Epidermal melanocyte (primary cell): ENCODE measurements at regions not wholly inside any gene's neighbourhood (a gene's known extent, or its start where the extent isn't known, plus 50 kb on each side); places are given as distances from the start of the nearest gene placed in this dataset.

Source experiments
- DNase-seq: peaks from one replicate; pipeline ENCODE4 v3.0.0; 2011; ENCODE audit warnings: low spot score; ENCODE audit not compliant: insufficient read length

DNA sequence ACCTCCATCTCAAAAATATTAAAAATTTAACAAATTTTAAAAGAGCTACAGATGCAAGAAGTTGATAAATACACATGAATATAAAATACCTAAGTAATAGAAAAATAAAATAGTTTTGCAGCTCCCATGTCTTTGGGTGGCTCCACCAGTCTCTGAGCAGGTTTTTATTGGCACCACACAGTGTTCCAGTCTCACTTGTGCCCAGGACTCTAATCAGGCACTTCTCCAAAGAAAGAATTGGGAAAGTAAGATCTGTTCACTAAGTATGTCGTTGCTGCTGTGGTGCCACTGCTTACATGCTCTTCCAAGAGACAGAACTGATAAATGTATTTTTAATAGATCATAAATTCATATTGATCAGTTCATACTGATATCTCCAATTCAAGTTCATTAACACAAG lies 92.5 kb upstream of the ABI3BP start:
- DNase-seq, result no peak

DNA sequence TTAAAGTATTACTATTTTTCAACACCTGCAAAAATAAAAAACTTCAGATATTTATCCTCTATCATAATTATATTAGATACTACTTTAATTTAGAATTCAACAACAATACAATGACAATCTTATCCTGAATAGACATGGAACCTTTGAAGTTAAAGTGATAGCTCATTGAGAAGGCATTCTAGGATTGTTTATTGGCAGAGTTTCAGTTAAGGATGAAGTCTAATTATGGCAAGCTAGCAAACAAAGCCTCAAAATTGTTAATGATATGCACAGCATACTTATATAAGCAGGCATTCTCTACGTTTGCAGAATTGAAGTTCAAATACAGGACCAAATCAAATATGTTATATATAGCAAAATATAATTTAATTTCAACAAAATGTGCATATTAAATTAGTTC lies 91.2 kb upstream of the ABI3BP start:
- DNase-seq, result no peak

DNA sequence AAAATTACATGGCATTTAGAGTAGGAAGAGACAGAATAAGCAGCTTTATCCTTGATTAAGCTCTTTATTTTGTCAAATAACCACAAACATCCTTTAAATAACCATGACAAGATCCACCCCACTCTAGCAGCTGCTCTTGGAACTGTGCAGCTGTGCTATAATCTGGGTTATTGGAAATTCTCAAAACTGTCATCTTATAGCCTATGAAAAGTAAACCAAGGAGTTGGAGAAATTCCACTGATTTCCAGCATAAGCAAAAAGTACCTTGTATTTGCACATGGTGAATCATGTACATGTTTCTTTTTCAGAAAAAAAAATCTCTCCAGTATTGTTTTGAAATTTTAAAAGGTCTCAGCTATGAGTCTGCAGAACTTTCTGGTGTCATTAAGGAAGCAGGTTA lies 88.8 kb upstream of the ABI3BP start:
- no peak for DNase-seq

DNA sequence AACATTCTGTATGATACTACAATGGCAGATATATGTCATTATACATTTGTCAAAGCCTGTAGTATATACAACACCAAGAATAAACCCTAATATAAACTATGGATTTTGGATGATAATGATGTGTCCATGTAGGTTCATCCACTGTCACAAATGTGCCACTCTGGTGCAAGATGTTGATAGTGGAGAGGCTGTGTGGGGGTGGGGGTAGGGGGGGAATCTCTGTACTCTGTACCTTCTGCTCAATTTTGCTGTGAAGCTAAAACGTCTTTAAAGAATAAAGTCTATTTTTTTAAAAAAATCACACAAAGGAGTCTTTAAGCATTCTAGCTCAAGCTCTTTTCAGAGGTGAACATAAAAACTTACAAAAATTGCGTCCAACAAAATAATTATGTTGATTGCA lies 88.2 kb upstream of the ABI3BP start:
- DNase-seq, result no peak

DNA sequence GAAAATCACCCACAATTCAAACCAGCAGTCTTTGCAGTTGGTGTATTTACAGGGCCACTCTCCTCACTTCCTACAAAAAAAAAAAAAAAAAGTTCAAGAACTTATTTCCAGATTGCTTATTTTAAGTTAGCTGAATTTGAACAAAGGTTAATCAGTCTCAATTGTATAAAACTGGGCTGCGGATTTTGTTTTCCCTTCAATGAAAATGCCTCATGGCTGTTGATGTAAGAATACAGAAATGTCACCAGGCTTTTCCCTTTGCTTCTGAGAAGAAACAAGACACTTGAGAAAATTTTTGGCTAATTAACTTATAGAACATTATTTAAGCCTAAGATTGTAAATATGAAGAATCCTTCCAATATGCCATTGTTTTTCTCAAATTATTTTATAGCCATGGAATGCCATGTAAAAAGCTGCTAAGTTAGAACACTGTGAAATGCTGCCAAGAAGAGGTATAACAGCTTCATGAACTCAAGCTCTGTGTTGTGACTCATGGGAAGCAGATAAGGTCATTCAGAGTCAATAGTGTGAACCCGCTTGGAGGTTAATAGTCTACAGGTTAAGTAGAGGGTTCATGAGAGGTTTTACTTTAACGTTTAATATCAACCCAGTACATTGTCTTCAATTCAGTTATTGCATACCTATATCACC lies 84.3 kb upstream of the ABI3BP start:
- no peak for DNase-seq

DNA sequence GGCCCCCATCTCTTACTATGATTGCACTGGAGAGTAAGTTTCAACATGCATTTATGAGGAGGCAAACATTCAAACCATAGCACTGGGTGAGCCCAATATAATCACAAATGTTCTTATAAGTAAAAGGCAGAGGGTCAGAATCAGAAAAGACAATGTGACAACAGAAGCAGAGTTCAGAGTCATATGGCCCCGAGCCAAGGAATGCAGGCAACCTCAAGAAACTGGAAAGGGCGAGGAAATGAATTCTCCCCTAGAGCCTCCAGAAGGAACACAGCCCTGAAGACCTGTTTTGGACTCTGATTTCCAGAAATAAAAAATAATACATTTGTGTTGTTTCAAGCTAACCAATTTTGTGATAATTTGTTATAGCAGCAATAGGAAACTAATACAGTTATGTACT lies 81.3 kb upstream of the ABI3BP start:
- no peak for DNase-seq

DNA sequence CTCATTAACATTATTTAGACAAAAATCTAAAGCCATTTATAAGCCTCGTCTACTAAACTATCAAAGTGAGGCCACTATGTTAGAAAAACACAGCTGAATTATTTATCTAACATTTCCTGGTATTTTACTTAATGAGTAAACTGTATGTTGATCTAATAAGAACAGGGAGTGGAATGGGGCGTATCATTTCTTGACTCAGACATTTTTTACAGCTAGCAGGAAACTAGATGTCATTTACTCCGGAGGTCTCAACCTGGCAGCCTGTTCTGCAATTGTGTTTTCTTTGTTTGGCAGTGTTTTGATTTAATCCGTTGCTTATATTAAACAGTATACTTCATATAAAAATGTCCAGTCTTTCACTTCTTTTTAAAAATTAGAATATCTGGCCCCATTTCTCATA lies 79.1 kb upstream of the ABI3BP start:
- no peak for DNase-seq

DNA sequence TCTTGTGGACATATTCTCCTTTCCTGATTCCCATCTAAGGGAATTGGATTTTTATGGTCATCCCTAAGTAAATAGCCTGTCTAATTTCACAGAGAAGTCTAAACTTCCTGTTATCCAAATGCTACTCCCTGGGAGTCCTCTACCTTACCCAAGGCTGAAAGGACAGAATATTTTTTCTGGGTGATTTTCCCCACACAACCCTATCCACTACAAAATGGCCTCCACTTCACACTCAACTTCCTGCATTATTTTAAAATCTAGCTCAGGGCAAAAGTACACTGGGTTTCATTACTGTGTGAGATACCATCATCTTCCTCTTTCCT lies 77.5 kb upstream of the ABI3BP start:
- DNase-seq, result no peak

DNA sequence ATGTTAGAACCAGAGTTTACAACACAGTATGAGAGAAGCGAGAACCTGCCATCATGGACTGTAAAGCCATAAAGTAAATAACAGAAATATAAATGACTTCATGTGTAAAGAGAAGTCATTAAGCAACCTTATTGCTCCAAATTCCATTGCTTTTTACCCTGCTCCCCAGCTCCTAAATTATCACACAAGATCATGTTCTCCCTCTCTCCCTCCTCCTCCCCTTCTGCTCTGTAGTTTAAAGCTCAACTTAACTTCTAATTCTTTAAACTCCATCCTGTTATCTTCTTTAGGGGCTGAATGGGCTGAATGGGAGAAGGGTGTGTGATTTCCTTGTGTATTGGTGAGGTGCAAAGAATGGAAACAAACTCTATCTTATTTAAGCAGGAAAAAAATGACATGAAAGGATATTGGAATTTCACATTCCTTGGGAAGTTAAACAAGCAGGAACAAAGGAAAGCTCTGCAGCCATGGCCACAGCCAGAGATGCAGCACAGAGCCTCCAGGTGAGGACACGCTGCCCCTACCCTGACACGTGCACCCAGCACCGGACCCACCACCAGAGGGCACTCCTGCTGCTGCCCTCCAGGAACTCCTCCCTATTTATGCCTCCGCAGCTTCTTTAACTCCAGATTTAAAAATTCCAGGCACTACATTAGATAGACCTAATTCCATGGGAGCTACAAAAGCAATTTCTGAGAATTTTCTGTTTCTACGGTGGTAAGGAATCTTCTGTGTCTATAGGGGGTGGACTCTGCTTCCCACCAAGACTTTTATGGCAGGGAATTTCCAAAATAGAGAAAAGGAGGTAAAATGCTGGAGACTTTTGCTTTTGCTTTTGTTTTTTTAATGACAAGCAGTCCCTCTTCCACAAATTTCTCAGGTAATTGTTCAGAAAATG lies 76.9 kb upstream of the ABI3BP start:
- no peak for DNase-seq

DNA sequence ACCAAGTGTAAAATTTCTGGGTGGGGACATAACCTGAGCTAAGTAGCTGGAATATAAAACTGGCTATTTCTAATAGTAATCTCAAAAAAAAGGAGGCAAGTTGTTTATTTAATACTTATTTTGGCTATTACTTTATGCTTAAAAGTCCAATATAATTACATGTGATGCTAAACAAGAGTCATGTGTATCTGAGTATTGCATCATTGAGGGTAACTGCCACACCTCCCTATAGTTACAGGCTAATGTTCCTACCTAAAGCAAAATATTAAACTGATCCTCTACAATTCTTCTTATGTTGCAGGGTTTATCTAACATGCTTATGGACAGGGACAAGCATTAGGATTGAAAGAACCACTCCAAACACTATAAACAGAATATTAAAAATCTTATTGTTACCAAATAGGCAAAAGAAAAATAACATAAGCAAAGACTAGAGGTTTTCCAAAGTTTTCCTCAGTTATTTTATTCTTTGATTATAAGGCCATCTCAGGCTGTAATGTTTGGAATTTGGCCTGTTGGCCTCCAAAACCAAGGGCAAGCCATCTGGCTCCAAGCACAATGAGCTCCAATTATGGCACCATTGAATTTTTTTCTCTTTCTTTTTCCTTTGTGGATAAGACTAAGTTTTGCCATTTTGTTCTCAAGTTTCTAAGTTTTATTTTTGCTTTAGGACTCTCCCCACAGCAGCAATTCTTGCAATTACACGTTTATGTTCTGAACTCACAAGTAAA lies 75.8 kb upstream of the ABI3BP start:
- DNase-seq, result no peak

DNA sequence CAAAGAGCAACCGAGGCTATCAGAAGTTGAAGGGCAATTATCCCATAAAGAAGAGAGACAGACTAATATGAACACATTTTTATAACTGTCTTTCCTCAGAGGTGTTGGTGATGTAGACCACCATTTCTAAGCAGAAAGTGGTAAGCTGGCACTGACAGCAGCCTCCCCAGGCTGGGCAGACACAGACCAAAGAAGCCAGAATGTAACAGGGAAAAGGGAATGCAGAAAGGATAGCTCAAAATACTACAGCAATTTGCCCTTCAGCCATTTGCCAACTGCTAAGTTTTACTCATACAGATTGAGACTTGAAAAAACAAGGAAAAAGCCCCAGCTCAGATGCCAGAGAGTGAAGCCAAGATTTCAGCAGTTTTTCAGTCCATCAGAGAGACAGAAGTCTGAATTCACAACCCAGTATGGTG lies 73.5 kb upstream of the ABI3BP start:
- DNase-seq, result peak; percentile 21

DNA sequence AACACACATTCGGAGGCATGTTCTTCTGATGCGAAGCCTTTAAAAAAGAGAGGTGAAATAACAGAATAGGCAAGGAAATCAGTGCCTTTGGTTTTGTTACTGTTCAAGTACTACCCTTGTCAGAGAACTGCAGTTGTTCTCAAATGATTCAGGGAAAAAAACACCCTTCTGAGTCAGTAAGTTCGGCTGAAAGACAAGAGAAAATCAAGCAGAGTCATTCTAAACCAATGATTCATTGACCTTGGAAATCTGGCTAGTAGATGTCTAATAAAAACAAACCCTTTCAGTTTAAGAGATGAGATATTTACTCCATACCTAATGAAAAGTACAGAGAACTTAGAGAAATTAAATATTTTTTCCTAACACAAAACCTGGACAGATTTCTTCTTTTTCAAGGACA lies 72.7 kb upstream of the ABI3BP start:
- no peak for DNase-seq

DNA sequence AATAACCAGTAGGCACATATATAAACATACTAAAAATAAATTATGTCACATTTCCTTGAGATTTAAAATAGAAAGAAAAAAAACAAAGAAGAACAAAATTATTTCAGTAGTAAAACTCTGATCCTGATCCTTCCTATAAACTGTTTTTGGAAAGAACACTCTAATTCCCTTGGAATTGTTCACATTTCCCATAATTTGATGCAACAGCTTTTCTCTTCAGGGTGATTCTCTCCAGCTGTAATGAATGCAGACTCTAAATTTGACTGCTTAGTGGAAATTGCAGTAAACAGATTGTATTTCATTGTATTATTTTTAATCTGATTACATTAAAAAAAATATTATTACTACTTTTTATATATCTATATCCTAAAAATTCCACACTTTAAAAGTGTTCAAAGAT lies 70.2 kb upstream of the ABI3BP start:
- DNase-seq, result no peak

DNA sequence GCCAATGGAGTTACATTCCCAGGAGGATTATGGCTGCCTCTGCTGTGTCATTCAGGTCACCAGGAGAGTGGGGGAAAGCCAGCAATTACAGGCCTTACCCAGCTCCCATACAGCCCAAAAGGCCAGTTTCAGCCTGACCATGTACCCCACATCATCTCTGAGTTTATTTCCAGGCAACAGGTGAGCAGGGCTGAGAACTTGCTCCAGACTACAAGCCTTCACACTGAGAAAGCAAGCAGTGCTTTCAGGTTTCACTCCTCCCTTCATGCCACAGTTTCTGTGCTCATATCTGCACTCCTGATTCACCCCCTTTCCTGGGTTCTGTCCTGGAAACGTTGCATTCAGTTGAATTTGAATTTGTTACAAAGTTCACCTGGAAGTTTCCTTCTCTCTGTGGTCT lies 68.1 kb upstream of the ABI3BP start:
- no peak for DNase-seq

DNA sequence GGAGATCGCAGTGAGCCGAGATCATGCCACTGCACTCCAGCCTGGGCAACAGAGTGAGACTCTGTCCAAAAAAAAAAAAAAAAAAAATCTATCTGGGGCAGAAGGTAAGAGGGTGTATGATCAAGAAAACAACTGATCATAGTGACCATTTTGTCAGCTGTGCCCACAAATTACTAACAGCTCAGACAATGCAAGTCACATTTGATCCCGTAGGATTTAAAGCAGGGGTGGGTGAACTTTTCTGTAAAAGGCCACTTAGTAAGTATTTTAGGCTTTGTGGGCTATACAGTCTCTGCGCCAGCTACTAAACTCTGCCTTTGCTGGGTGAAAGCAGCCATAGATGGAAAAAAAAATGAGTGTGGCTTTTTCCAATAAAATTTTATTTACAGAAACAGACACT lies 57.6 kb upstream of the ABI3BP start:
- DNase-seq, result no peak

DNA sequence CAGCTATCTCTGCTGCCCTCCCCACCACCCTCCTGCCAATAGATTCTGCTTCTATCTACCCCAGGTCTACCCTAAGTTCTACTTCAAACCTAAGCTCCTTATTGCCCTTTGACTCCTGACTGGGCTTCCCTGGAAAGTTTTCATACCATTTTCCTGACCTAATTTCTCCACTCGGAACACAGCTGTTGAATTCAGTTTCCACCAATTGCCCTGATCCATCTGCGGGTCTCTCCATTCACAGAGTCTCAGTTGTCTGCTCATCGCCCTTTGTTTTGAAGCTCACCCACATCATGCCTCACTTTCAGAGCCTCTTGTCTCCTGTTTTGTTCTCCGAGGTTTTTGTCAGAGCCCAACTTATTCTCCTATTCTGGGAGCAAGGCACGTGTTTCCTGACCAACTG lies 56.8 kb upstream of the ABI3BP start:
- DNase-seq, result no peak

DNA sequence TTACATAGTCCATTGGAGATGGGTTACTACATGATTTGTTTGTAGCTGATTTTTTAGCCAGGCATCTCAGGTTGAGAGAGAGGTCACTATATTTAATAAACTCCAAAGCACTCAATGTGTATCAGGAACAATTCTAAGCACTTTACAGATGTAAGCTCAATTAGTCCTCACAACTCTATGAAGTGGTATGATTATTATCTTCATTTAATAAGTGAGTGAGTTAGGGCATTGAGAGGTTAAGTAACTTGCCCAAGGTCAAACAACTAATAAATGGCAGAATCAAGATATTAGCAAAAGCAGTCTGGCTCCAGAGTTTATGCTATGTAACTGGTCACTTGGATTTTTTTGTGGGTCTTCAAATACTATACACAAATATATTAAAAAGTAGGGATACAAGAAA lies 56.3 kb upstream of the ABI3BP start:
- no peak for DNase-seq

DNA sequence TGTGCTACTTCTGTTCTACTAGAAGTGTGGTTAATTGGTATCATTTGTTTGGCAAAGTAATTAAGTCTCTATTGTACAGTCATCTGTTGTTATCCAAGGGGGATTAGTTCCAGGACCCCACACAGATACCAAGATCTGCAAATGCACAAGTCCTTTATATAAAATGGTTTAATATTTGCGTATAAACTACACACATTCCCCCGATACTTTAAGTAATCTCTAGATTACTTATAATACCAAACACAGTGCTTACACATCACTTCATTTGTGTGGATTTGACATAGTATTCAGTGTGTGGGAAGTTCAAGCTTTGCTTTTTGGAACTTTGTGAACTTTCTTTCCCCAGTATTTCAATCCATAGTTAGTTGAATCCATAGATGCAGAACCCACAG lies 50.5 kb upstream of the ABI3BP start:
- no peak for DNase-seq

DNA sequence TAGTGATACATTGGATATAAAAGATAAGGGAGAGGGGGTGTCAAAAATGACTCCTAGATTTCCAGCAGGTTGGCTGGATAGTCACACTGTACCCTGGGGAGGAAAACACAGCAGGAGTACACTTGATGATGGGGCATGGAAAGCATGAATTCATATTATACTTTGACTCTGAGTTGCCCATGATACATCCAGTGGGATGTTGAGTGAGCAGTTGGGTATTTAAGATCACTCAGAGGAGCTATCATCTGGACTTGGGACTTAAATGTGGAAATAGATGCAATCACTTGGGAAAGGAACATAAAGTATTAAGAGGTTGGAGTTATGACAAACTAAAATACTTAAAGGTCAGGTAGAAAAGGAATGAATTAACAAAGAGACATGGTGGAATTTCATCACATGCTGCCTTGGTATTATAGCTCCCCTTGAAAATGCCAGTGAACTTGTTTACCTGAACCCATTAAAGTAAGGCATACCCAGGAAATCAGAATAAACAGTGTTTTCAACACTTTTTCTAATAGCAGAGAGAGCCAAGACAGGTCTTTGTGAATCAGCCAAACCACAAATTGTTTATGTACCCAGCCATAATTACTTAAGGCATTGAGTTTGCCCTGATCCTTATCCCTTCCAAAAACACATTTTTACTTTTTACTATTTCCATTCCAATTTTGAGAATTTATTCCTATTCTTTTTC lies 49.9 kb upstream of the ABI3BP start:
- no peak for DNase-seq
